Gastrocnemius medialis (tissue), 4 donors: ENCODE measurements at regions not wholly inside any gene's neighbourhood (a gene's known extent, or its start where the extent isn't known, plus 50 kb on each side); places are given as distances from the start of the nearest gene placed in this dataset.

Experiments used
- POLR2A ChIP-seq, 2 donors: fragments of 450-650 bp; IDR thresholded peaks; one replicate each; pipeline ENCODE4 v1.6.1; 2017; ENCODE audit warnings: antibody characterized with exemption in 2 of 2, mild to moderate bottlenecking in 2 of 2, moderate library complexity in 2 of 2
- TF ChIP-seq, protein P1 (sequence below), 5 experiments: fragments of 450-650 bp in 3 of 5; fragments of 200-600 bp in 2 of 5; sonication (generic) in 2 of 5; IDR thresholded peaks in 4 of 5; conservative IDR thresholded peaks in 1 of 5; 1 replicate in 4 of 5; 2 replicates in 1 of 5; pipeline ENCODE4 v1.5.1; 2016 to 2019; ENCODE audit warnings: antibody characterized with exemption in 5 of 5, mild to moderate bottlenecking in 3 of 5, moderate library complexity in 3 of 5

DNA sequence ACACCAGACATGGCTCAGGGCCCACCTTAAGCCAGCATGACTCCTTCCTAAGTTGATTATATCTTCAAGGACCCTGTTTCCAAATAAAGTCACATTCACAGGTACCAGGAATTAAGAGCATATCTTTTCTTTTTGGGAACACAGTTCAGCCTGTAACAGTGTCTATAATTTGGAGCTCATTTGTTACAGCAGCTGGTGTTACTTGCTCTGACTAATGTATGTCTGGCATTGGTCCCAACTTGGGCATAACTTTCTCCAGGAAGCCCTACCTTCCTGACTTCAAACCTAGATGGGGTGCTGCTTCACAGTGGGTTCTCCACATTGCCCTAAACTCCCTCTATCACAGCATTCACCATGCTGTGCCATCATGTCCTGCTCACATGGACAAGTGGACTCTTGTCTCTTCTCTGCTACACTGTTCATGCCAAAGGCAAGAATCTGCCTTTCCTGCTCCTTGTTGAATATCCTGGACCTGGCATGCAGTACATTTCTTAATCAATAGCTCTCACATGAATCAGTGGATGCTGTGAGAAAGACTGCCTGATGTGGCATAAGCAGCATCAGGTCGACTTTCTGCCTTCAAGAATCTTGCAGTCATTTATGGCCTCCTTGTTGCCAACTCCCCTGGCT, 117.4 kb upstream of the FOXA2 start:
- TF ChIP-seq, protein P1, sequence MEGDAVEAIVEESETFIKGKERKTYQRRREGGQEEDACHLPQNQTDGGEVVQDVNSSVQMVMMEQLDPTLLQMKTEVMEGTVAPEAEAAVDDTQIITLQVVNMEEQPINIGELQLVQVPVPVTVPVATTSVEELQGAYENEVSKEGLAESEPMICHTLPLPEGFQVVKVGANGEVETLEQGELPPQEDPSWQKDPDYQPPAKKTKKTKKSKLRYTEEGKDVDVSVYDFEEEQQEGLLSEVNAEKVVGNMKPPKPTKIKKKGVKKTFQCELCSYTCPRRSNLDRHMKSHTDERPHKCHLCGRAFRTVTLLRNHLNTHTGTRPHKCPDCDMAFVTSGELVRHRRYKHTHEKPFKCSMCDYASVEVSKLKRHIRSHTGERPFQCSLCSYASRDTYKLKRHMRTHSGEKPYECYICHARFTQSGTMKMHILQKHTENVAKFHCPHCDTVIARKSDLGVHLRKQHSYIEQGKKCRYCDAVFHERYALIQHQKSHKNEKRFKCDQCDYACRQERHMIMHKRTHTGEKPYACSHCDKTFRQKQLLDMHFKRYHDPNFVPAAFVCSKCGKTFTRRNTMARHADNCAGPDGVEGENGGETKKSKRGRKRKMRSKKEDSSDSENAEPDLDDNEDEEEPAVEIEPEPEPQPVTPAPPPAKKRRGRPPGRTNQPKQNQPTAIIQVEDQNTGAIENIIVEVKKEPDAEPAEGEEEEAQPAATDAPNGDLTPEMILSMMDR (IDR thresholded peaks at IDR 0.05 in 4 of 5, conservative IDR thresholded peaks at IDR 0.05 in 1 of 5), result no peak
- no peak for TF ChIP-seq POLR2A (IDR thresholded peaks at IDR 0.05)
